Activated T-cell treated with anti-CD3 and anti-CD28 coated beads for 4 hours (primary cell): ENCODE measurements at regions not wholly inside any gene's neighbourhood (a gene's known extent, or its start where the extent isn't known, plus 50 kb on each side); places are given as distances from the start of the nearest gene placed in this dataset.

ENCODE experiments used
- DNase-seq: peaks from one replicate; pipeline ENCODE4 v3.0.0-alpha.2; 2020

DNA sequence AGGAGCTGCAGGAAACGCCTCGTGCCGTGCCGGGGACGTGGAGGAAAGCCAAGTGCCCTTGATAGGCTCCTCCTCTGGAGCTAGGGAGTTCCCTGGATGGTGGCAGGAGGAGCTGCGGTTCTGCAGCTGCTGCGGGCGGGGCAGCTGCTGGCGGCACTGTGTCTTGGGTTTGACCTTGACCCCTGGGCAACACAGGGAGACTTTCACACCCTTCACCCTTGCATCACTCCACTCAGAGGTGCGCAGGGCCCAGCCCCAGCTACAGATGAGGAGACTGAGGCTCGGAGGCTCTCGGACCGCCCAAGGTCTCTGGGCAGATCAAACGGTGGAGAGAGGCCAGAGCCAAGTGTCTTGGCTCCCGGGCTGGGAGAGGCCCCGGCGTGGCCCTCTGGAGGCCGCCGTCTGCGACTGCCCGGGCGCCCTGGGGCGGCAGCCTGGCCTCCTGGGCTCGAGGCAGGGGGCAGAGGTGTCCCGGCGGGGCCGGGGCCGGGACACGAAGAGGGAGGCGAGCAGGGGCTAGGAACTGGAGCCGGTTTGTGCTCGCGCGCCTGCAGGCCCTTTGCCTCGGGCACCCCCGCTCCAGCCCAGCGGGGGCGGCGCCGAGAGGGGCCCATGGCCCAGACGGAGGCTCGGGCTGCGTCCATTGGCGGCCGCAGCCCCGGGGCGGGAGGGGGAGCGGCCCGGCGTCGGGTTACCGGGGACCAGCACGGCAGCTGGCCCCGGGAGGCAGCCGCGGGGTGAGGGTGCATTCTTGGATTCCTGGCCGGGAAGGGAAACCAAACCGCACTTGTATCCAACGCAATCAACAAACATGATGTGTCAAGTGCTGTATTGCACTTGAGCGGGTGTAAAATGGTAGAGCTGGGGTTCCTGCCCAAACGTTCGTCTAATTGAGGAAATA, 129.6 kb upstream of the SLC1A4 start:
- no peak for DNase-seq

DNA sequence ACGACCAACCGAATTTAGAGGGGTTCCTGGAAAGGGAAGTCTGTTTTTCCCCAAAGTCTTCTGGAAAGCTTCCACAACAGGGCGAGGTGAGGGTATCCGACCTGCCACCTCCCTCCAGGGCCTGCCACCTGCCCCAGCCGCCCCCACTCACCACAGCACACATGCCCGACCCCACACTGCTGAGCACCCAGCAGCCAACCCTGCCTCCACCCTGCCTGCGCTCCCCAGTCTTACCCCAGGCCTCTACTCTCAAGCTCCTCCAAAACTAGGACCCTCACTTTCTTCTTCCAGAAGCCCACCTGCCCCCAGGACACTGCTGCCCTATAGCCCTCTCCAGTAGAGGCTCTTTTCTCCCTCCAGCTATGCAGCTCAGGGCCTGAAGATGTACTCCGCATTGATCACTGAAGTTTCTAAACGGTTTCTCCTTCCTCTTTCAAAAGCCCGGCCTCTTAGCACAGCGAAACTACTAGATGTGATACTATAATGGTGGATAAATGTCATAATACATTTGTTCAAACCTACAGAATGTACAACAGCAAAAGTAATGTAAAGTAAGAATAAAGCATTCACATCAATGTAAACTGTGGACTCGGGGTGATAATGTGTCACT, 128.8 kb upstream of the SLC1A4 start:
- DNase-seq: no peak

DNA sequence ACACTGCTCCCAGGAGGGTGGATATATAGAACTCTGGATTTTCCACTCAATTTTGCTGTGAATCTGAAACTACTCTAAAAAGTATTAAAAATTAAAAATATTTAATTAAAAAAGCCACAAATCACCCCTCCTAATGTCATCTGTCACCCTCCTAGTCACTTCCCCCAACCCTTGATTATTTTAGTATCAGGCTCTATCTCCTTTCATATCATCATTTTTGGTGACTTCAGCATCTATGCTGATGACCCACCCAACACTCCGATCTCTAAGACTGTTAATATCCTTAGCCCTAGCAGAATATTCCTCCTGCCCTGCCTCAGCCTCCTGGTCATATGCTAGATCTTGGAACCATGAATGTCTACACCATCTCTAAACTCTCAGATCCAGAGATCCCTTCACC, 128.3 kb upstream of the SLC1A4 start:
- DNase-seq: no peak

DNA sequence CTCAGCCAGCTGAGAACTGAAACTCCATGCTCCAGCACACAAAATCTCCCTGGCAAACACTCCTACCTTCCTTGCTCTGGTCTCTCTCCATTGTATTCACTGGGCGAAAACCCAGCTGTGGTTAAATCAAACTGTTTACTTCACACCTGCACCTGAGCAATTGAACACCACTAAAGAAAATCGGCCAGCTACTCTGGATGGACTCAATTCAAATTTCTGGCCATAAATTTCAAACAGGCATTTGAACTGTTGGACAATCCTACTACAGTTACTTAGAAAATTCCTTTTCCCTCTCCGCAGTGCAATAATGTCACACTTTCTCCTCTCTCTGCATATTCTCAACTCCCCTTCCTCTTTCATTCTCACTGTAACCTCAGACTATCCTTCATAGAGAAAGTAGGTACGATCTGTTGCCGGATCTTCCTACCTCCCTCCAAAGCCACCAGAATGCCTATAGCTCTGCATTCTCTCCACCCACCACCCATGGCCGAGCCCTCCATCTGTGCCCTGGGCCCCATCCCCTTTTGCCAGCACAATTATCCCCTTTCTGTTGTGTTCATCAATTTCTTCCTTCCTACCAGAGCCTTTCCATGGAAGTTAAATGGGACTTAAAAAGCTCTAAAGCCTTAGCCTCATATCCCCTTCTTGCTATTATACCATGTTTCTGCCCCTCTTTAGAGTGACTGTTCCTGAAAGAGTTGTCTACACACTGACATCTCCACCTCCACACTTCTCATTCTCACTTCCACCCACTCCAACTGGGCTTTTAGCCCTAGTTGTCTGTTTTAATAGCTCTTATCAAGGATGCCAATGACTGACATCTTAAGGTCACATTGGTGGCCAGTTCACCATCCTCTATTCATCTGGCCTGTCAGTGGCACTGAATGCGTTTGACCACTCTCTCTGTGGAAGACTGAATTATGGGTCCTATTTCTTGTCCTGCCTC, 127.5 kb upstream of the SLC1A4 start:
- no peak for DNase-seq

DNA sequence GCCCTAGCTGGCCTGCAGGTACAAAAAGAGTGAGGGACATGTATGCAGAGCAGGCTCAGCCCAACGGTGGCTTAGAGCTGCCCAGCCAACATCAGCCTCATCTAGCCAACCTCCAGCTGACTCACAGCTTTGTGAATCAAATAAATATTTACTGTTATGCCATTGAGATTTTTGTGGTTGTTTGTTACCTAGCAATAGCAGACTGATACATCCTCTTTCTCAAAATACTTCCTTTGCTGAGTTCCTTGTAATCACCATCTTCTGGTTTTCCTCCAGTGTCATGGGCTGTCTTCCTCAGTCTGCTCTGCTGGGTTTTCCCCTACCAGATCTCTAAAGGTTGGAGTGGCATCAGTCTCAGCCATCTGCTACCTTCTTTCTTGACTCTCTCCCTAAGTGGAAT, 126.6 kb upstream of the SLC1A4 start:
- DNase-seq: no peak

DNA sequence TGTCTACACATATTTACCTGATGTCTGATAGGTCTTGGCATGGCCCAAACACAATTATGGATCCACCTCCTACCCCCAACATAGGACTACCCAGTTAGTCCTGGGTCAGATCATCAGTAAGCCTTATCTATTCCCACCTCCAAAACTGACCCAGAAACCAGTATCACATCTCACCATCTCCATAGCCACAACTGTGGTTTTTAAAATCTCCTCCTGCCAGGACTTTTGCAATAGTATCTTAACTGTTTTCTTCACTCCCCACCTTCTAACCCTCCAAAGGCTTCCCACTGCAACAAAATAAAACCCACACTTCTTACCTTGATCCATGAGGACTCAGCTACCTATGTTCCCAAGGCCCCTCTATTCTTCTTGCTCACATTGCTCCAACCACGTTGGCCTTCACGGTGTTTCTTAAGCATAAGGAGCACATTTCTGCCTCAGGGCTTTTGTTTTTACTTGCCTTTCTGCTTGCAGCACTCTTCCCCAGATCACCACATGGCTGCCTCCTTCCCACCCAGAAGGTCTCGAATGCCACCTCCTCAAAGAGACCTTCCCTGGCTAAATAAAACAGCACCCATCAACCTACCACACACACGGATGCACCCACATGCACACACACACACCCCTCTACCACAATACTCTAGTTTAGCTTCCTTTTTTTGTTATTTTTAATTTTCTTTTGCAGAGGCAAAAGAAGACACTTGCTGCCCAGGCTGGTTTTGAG, 125.9 kb upstream of the SLC1A4 start:
- no peak for DNase-seq

DNA sequence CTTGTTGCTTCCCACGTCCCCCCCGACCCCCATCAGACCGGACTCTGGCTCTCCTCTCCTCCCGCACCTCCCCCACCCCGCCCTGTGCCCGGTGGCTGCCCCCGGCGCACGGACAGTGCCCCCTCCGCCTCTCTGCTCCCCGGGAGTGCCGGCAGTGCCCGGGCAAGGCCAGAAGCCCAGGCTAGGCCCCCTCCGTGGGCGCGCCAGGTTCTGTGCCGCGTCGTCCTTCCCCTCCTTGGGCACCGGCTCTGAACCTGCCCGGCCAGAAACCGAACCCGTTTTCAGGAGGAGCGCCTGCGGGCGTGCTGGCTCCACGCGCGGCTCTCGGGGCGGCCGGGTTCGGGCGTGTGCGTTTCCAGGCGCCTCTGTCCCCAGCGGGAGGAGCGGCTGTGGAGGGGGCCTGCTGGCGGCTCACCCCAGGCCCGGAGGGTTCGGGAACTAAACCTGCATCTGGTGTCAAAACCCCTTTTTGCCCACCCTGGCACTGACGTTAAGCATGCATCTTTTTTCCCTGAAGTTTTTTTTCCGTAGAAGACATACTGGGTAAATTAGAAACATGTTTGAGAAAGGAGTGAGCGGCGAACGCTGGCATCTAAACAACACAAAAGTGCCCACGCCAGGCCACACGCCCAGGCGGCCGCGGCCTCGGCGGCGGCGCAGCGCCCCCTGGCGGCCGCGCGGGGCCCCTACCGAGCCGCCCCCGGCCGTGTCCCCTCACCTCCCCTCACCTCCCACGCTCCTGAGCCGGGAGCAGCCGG, 123.9 kb upstream of the SLC1A4 start:
- peak; percentile 48 for DNase-seq

DNA sequence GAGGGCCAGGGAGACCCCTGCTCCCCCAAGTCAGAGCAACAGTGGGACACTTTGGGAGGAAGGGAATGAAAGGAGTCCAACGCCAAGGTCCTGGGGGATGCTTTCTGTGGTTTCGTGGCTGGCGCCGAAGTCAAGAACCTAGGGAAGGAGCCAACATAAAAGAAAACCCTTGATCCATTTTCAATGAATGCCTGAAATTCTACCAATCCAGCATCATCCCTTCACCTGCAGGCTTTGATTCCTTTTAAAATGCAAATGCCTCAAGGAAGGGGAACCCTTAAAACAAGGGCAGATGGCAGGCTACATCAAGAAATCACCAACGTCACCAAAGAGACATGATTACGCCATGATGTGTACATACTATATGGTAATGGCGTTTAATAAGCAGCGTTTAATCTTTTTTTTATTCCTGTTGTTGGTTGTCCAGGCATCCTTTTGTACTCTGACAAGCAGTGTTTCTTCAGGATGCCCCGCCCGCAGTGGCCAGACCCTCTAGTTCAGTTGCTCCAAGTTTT, 123.3 kb upstream of the SLC1A4 start:
- DNase-seq: no peak

DNA sequence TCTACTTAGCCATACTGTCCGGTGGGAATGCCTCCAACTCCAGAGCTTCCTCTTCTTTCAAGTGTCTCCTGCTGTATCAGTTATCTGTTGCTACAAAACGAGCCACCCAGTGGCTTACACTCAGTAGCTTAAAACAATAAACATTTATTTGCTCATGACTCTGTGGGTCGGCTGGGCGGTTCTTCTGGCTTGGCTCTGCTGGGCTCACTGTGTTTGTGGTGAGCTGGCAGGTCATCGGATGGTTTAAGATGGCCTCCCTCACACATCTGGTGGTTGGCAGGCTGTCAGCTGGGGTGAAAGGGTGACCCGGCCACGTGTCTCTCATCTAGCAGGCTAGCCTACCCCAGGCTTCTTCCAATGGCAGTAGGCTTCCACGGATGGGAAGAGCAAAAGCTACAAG, 122.4 kb upstream of the SLC1A4 start:
- DNase-seq: no peak

DNA sequence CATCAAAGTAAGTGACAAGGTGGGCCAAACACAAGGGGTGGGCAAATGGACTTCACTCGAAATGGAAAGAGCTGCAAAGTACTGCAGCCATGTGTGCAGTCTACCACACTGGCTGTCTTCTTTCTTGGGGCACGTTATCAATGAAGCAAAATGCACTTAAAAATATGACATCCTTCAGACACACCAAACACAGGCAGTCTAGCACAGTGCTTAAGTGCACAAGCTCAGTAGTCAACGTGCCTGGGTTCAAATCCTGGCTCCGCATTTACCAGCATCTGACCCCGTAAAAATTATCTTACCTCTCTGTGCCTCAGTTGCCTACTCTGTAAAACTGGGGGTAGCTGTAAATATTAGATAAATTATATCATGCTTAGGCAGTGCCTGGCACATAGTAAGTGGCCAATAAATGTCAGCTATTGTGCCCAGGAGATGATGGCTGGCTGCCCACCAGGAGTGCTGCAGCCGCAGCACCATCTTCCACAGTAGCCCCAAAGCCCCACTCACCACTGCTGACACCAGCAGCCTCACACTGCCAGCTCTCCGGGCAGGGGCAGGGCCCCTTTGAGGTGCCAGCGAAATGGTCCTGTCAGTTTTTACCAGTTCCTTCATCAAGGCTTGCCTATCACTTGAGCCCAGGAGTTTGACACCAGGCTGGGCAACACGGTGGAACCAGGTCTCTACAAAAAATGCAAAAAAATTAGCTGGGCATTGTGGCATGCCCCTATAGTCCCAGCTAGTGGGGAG, 121.8 kb upstream of the SLC1A4 start:
- no peak for DNase-seq

DNA sequence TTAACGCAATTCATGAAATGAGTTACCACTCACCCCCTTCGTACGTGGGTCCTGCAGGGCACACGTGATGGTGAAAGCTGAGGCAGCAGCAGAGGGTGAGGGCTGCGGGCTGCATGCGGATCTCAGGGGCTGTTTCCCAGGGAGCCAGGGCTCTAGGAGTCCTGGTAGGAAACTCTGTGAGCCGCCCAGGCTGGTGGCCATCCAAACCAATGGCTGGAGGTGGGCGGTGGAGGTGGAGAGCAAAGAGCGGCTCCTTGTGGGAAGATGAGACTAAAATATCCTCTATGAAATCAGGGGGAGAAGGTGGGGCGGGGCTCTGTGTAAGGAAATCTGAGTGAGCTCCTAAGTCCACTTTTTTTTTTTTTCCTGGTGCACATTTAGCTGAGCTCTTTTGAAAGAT, 120.1 kb upstream of the SLC1A4 start:
- DNase-seq: no peak

DNA sequence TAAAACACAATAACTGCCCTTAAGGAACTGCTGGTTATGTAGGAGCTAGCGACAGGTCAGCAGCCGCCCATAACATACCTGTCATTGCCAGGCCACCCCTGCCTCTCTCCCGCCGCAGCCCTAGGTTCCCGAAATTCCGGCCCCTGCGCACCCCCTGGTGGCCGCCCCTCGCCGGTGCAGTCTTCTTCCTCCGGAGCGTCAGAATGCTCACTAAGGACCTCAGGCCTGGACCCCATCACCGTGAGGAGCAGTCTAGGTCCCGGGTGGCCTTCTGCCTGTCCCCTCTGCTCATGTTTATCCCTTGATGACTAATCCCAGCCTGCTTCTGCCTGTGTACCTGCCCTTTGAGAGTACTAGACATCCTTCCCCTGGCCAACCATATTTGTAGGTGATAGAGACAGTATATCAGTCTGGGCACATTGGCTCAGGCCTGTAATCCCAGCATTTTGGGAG, 115.7 kb upstream of the SLC1A4 start:
- peak; percentile 79 for DNase-seq

DNA sequence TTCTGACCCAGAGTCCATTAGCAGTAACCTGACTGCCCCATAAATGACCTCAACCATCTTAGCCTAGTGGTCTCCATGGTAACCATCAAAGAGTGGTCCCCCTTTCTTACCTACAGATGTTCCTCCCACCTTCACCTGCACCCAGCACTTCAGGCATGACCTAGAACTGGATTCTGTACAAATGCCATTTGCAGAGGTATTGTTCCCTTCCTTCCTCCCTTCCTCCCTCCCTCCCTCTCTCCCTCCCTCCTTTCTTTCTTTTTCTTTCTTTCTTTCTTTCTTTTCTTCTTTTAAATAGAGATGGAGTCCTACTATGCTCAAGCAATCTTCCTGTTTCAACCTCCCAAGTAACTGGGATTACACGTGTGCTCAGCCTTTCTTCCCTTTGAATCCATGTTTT, 114.6 kb upstream of the SLC1A4 start:
- DNase-seq: no peak

DNA sequence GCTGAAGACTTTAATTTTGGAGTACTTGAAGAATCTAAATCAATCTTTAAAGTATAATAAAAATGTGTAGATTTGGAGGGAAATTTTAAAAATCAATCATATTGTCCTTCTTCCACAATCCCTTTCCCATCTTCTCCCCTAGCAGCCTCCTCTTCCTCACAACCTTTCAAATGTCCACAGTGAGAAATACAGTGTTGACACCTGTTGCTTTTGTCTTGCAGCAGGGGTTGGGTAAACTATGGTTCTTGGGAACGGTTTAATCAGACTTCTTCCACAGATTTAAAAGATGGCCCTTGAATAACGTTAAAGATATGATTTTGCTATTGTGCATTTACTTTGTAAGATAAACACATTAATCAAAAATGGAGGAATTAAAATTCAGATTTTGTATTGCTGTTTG, 113.8 kb upstream of the SLC1A4 start:
- no peak for DNase-seq

DNA sequence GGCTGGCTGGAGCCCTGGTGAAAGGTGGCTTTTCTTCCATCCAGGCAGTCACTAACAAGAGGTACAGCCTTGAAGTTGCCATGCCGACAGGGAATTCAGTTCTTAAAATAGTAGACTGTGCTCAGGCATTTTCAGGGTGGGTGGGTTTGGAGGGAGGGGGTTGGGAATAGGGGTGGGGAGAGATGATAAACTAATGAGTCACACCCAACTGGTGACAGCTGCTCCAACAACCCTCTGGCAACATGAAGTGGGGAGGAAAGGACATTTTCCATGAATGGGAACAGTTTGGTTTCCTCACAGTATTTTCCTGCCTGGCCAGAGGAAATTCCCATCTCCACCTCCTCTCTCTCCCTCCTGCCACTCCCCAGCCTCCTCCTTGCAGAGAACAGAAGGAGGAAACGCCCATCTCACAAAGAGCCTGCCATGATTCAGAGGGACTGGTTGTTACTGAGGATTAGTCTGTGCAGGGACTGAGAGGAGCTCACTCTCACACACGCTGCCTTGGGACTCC, 113.0 kb upstream of the SLC1A4 start:
- DNase-seq: no peak

DNA sequence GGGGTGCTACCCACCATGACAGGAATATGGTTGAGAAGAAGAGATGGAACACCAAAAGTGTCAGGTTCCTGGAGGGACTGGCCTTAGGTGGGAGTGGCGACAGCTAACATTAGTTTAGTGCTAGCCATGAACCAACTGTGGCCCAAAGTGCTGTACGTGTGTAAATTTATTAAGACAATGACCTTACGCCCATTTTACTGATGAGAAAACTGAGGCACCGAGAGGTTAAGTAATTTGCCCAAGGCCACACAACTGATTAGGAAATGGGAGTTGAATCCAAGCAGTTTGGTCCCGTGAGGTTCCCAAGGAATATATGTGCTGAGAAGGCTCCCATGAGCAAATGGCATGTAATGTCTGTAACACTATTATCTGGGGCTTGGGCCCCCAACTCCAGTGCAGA, 109.5 kb upstream of the SLC1A4 start:
- DNase-seq: no peak

DNA sequence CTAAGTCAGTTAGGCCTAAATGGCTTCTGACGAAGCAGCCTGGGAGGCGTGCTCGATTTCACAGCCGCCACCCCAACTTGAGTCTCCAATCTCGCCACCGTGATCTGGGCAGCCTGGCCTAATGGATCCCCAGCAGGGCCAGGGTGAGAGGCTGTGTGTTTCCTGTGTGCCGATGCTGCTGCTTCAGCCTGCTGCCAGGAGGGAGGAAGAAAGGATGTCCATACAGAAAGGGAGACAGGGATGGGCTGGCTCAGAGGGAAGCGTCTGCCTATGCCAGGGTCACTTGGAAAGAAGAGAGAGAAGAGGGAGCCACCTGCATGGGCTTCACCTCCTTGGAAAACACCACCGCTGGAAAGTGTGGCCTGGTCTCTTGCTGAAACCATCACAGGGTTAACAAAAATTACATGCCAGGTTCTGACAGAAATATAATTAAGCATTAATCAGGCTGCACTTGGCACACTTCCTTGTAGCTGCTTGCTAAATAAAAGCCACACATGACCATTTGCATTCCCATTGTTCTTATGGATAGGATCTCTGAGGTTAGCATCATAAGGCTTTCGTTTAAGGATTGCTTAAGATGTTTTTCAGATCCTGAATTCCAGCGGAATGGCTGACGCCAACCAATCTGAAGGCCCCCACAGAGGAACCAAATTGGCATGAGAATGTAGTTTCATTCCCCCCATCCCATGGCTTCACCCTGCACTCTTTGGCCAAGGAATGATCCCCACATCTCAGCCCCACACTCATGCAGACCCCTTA, 108.8 kb upstream of the SLC1A4 start:
- DNase-seq: no peak

DNA sequence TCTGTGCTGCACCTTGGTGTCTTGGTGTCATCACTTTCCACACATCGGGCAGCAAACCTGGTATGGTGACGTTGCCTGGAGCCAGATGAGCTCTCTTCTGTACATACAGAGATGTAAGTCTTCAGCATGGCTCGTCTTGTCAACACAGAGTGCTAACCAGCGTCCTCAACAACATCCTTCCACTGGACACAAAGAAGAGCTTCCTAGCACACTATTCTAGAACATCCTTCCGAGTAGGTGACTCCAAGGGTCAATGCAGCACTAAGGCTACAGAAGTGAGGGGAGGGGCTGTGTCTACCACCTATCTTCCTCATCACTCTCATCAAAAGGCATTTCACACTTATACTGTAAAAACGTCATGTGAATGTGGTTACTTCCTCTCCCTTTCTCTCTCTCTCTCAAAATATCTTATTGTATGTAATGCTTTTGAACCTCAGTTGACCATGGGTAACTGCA, 108.1 kb upstream of the SLC1A4 start:
- DNase-seq: no peak

DNA sequence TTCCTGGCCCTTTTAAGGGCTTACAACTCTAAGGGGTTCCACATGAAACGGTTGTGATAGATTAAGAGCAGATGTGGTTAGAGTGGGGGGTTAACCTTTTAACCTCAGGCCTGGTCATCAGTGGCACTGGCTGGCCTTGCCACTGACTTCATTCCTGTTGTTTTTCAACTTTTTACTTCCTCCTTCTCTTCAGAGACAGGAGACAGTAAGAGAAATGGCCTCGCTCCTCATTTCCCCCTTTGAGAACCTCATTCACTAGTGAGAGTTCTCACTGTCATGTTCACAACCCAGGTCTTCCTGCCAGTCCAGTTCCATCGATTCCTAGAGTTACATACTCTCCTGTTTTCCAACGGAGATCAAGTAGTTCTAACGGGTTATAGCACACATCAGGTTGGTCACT, 101.6 kb upstream of the SLC1A4 start:
- DNase-seq: no peak
